ENCODE measurements at regions not wholly inside any gene's neighbourhood (a gene's known extent, or its start where the extent isn't known, plus 50 kb on each side); places are given as distances from the start of the nearest gene placed in this dataset.
"Not testable (repeated sequence)": the region's sequence is repeated elsewhere in the genome, so short reads cannot be mapped to it uniquely, and the experiment has no call there.

DNA sequence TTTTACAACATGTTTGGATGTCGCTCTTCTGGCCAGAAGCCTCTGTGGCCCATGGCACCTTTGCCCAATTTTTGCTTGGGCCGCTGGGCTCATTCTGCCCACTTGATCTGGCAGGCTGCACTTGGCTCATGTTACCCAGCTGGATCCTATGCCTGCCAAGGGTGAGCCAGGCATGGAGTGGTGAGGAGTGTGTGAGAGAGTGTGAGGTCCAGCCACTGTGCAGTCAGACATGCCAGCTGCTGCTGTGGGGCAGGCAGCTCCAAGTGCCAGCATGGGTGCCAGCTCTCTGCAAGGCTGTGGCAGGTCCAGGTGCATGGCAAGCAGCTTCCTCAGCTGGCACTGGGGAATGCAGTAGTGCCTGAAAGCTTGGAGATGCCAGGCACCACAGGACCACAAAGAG lies 71.0 kb downstream of the EBNA1BP2 start:
- RAD21 ChIA-PET (ENCODE audit: low non-redundant PET in 1 of 2, low total read pairs in 2 of 2, uncharacterized antibody in 2 of 2, unreplicated experiment in 2 of 2), result no interaction called here
- BruUV-seq (replicated peaks), result no TSS peak
- Histone ChIP-seq H3K36me3 (ENCODE audit: control insufficient read depth in 1 of 2, insufficient read depth in 2 of 2, low read length in 2 of 2) (no peaks in the 10 kb centered on the region), H3K79me2 (ENCODE audit: insufficient read depth, low read length) (no peaks in the 10 kb centered on the region), H3K27me3 (ENCODE audit: insufficient read depth, low read length) (no peaks in the 10 kb centered on the region), H3K9me2 (ENCODE audit: insufficient read depth) (no peaks in the 10 kb centered on the region), H3K9ac (ENCODE audit: low read length) (no peak overlapping the region), H4K20me1 (ENCODE audit: insufficient read depth) (no peaks in the 10 kb centered on the region), H2AFZ (ENCODE audit: low read depth, low read length, poor library complexity, severe bottlenecking) (no peak overlapping the region), H3K9me3 (ENCODE audit: control insufficient read depth in 1 of 2, insufficient read depth in 1 of 2, low read depth in 1 of 2, low read length in 2 of 2) (no peaks in the 10 kb centered on the region), H3K27ac (ENCODE audit: low read depth, low read length) (no peak overlapping the region), H3K4me1 (ENCODE audit: control insufficient read depth in 1 of 2, insufficient read depth in 2 of 2, low read length in 2 of 2) (no peaks in the 10 kb centered on the region), H3K4me2 (ENCODE audit: low read length) (no peak overlapping the region), H3K4me3 (replicated peaks in 1 of 2; ENCODE audit: low read depth in 1 of 2, low read length in 2 of 2) (no peak overlapping the region)
- TF ChIP-seq POLR2AphosphoS5 (IDR thresholded peaks at IDR 0.05; ENCODE audit: low read depth, low read length), result no peak
- POLR2A ChIA-PET, result no interaction called here
- ATAC-seq (no peak; the same call in 1 of the 2 replicates), DNase-seq (ENCODE audit: low read depth, low spot score) (no peak)
- CTCF ChIA-PET, result interaction anchor here (0.7 kb wide), 1 partner anchor 27 kb away, joined by 3 read pairs; no protein-coding TSS in a partner anchor
- intact Hi-C loops (cut with micrococcal nuclease), result no loop called here

- Histone ChIP-seq H3K9me3 (ENCODE audit: control insufficient read depth in 1 of 2, insufficient read depth in 1 of 2, low read depth in 1 of 2, low read length in 2 of 2) (no peaks in the 10 kb centered on the region), H3K79me2 (ENCODE audit: insufficient read depth, low read length) (no peaks in the 10 kb centered on the region), H3K9me2 (ENCODE audit: insufficient read depth) (no peaks in the 10 kb centered on the region), H3K4me2 (ENCODE audit: low read length) (no peak overlapping the region), H3K36me3 (ENCODE audit: control insufficient read depth in 1 of 2, insufficient read depth in 2 of 2, low read length in 2 of 2) (no peaks in the 10 kb centered on the region), H3K4me3 (replicated peaks in 1 of 2; ENCODE audit: low read depth in 1 of 2, low read length in 2 of 2) (no peak overlapping the region), H3K27me3 (ENCODE audit: insufficient read depth, low read length) (no peaks in the 10 kb centered on the region), H2AFZ (ENCODE audit: low read depth, low read length, poor library complexity, severe bottlenecking) (no peak overlapping the region), H3K9ac (ENCODE audit: low read length) (no peak overlapping the region), H3K4me1 (ENCODE audit: control insufficient read depth in 1 of 2, insufficient read depth in 2 of 2, low read length in 2 of 2) (no peaks in the 10 kb centered on the region), H3K27ac (ENCODE audit: low read depth, low read length) (no peak overlapping the region), H4K20me1 (ENCODE audit: insufficient read depth) (no peaks in the 10 kb centered on the region)
- ChIA-PET POLR2A (no interaction called here), RAD21 (ENCODE audit: low non-redundant PET in 1 of 2, low total read pairs in 2 of 2, uncharacterized antibody in 2 of 2, unreplicated experiment in 2 of 2) (no interaction called here), CTCF (no interaction called here)
- DNase-seq (ENCODE audit: low read depth, low spot score), result no peak
- no peak for ATAC-seq
- TF ChIP-seq EZH2 (IDR thresholded peaks at IDR 0.05) (no peak), CBX3 (IDR thresholded peaks at IDR 0.05; ENCODE audit: low read depth) (no peak), CEBPB (IDR thresholded peaks at IDR 0.05; ENCODE audit: low read depth) (no peak), SIN3A (IDR thresholded peaks at IDR 0.05; ENCODE audit: low read depth) (no peak), FOSL1 (IDR thresholded peaks at IDR 0.05; ENCODE audit: low read depth) (no peak), EGR1 (IDR thresholded peaks at IDR 0.05; ENCODE audit: low read depth) (no peak), ZNF274 (IDR thresholded peaks at IDR 0.05; ENCODE audit: low read depth, low read length) (no peak), POLR2A (IDR thresholded peaks at IDR 0.05; ENCODE audit: borderline replicate concordance, extremely low read depth, insufficient read depth, insufficient read length) (no peak), SP1 (IDR thresholded peaks at IDR 0.05; ENCODE audit: low read depth) (no peak), ELF1 (IDR thresholded peaks at IDR 0.05; ENCODE audit: borderline replicate concordance, low read depth) (no peak)
- TF ChIP-seq, protein P1, sequence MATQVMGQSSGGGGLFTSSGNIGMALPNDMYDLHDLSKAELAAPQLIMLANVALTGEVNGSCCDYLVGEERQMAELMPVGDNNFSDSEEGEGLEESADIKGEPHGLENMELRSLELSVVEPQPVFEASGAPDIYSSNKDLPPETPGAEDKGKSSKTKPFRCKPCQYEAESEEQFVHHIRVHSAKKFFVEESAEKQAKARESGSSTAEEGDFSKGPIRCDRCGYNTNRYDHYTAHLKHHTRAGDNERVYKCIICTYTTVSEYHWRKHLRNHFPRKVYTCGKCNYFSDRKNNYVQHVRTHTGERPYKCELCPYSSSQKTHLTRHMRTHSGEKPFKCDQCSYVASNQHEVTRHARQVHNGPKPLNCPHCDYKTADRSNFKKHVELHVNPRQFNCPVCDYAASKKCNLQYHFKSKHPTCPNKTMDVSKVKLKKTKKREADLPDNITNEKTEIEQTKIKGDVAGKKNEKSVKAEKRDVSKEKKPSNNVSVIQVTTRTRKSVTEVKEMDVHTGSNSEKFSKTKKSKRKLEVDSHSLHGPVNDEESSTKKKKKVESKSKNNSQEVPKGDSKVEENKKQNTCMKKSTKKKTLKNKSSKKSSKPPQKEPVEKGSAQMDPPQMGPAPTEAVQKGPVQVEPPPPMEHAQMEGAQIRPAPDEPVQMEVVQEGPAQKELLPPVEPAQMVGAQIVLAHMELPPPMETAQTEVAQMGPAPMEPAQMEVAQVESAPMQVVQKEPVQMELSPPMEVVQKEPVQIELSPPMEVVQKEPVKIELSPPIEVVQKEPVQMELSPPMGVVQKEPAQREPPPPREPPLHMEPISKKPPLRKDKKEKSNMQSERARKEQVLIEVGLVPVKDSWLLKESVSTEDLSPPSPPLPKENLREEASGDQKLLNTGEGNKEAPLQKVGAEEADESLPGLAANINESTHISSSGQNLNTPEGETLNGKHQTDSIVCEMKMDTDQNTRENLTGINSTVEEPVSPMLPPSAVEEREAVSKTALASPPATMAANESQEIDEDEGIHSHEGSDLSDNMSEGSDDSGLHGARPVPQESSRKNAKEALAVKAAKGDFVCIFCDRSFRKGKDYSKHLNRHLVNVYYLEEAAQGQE (IDR thresholded peaks at IDR 0.05; ENCODE audit: low read depth), result no peak
- intact Hi-C loops (cut with micrococcal nuclease), result no loop called here
- BruUV-seq (replicated peaks), result no TSS peak
These were observed 73.9 kb downstream of the EBNA1BP2 start for GRCh38 chr1:43098200-43098599.

- H3K79me2 ChIP-seq (ENCODE audit: insufficient read depth, low read length); POLR2A ChIA-PET; H3K9ac ChIP-seq (ENCODE audit: low read length); intact Hi-C loops (cut with micrococcal nuclease); H3K36me3 ChIP-seq (ENCODE audit: control insufficient read depth in 1 of 2, insufficient read depth in 2 of 2, low read length in 2 of 2); H3K4me2 ChIP-seq (ENCODE audit: low read length); H4K20me1 ChIP-seq (ENCODE audit: insufficient read depth); BruUV-seq (replicated peaks); H3K4me3 ChIP-seq (replicated peaks in 1 of 2; ENCODE audit: low read depth in 1 of 2, low read length in 2 of 2); H3K9me2 ChIP-seq (ENCODE audit: insufficient read depth); ATAC-seq; H2AFZ ChIP-seq (ENCODE audit: low read depth, low read length, poor library complexity, severe bottlenecking); H3K27me3 ChIP-seq (ENCODE audit: insufficient read depth, low read length); H3K9me3 ChIP-seq (ENCODE audit: control insufficient read depth in 1 of 2, insufficient read depth in 1 of 2, low read depth in 1 of 2, low read length in 2 of 2); CTCF ChIA-PET; H3K4me1 ChIP-seq (ENCODE audit: control insufficient read depth in 1 of 2, insufficient read depth in 2 of 2, low read length in 2 of 2); DNase-seq (ENCODE audit: low read depth, low spot score); RAD21 ChIA-PET (ENCODE audit: low non-redundant PET in 1 of 2, low total read pairs in 2 of 2, uncharacterized antibody in 2 of 2, unreplicated experiment in 2 of 2); H3K27ac ChIP-seq (ENCODE audit: low read depth, low read length): not testable (repeated sequence)
These were observed 75.6 kb downstream of the EBNA1BP2 start for GRCh38 chr1:43096528-43096927.

Measured in HCT116 (cell line).